DOHH2 (cell line): ENCODE measurements at regions not wholly inside any gene's neighbourhood (a gene's known extent, or its start where the extent isn't known, plus 50 kb on each side); places are given as distances from the start of the nearest gene placed in this dataset.

Experiments
- H3F3A ChIP-seq: fragments of 200-600 bp; sonication (generic), shearing (Covaris generic); 2 replicates; pipeline ENCODE4 v1.6.0; 2016; ENCODE audit warnings: antibody characterized with exemption, mild to moderate bottlenecking; ENCODE audit not compliant: control insufficient read depth, insufficient read depth
- H3K27ac ChIP-seq: fragments of 200-600 bp; sonication (generic); 2 replicates; pipeline ENCODE4 v1.5.1; 2014; ENCODE audit warnings: low read depth, mild to moderate bottlenecking, low read length, moderate library complexity
- H3K27me3 ChIP-seq: fragments of 200-600 bp; sonication (generic); 2 replicates; pipeline ENCODE4 v1.6.1; 2014; ENCODE audit warnings: mild to moderate bottlenecking, low read length, mixed read lengths; ENCODE audit not compliant: control insufficient read depth
- H3K36me3 ChIP-seq: fragments of 200-600 bp; sonication (generic); 2 replicates; pipeline ENCODE4 v1.6.1; 2014; ENCODE audit warnings: mild to moderate bottlenecking, low read length, moderate library complexity, mixed read lengths; ENCODE audit not compliant: control insufficient read depth
- H3K4me1 ChIP-seq: fragments of 200-600 bp; sonication (generic); 2 replicates; pipeline ENCODE4 v1.6.1; 2014; ENCODE audit warnings: mild to moderate bottlenecking, low read length, mixed read lengths; ENCODE audit not compliant: control insufficient read depth
- H3K4me2 ChIP-seq: fragments of 200-600 bp; sonication (generic); 2 replicates; pipeline ENCODE4 v1.6.0; 2014; ENCODE audit warnings: mild to moderate bottlenecking, low read length, moderate library complexity
- H3K4me3 ChIP-seq: fragments of 200-600 bp; sonication (generic); 2 replicates; pipeline ENCODE4 v1.5.1; 2014; ENCODE audit warnings: mild to moderate bottlenecking, low read length, mixed read lengths
- H3K79me2 ChIP-seq: fragments of 200-600 bp; sonication (generic); 2 replicates; pipeline ENCODE4 v1.6.1; 2014; ENCODE audit warnings: mild to moderate bottlenecking, low read length, mixed read lengths; ENCODE audit not compliant: control insufficient read depth
- H3K9me2 ChIP-seq: fragments of 200-600 bp; sonication (generic); replicated peaks from 2 replicates; pipeline ENCODE4 v1.6.1; 2014; ENCODE audit warnings: mild to moderate bottlenecking, low read length, mixed read lengths; ENCODE audit not compliant: control insufficient read depth
- H3K9me3 ChIP-seq: fragments of 200-600 bp; sonication (generic); 2 replicates; pipeline ENCODE4 v1.6.1; 2014; ENCODE audit warnings: antibody characterized with exemption, low read length, mixed read lengths; ENCODE audit not compliant: control insufficient read depth, insufficient read depth
- H4K20me1 ChIP-seq: fragments of 200-600 bp; sonication (generic); 2 replicates; pipeline ENCODE4 v1.6.0; 2014; ENCODE audit warnings: low read depth, mild to moderate bottlenecking, antibody characterized with exemption, low read length, moderate library complexity; ENCODE audit not compliant: control insufficient read depth, insufficient read depth
- CTCF ChIP-seq: fragments of 200-600 bp; sonication (generic); IDR thresholded peaks from one replicate; pipeline ENCODE4 v1.5.1; 2014; ENCODE audit warnings: antibody characterized with exemption, mild to moderate bottlenecking, low read depth, low read length; ENCODE audit not compliant: poor library complexity, severe bottlenecking
- EZH2phosphoT487 ChIP-seq: fragments of 200-600 bp; sonication (generic); IDR thresholded peaks from 2 replicates; pipeline ENCODE4 v1.6.1; 2017; ENCODE audit warnings: borderline replicate concordance, mild to moderate bottlenecking, antibody characterized with exemption, low read length, moderate library complexity, mixed read lengths

GRCh38 chr13:107574517-107575210 is 640.7 kb downstream of the LIG4 start:
- Histone ChIP-seq H3K36me3 (no peaks in the 10 kb centered on the region), H3K27ac (no peak overlapping the region), H3F3A (no peaks in the 10 kb centered on the region), H3K4me2 (no peak overlapping the region), H3K9me2 (no peaks in the 10 kb centered on the region), H3K27me3 (no peaks in the 10 kb centered on the region), H4K20me1 (no peaks in the 10 kb centered on the region), H3K4me3 (no peak overlapping the region), H3K79me2 (no peaks in the 10 kb centered on the region), H3K4me1 (no peaks in the 10 kb centered on the region), H3K9me3 (no peaks in the 10 kb centered on the region)
- TF ChIP-seq EZH2phosphoT487 (no peak), CTCF (no peak)

GRCh38 chr13:107573184-107573583 is 642.2 kb downstream of the LIG4 start:
- H3K36me3 ChIP-seq, result no peaks in the 10 kb centered on the region
- H3K79me2 ChIP-seq, result no peaks in the 10 kb centered on the region
- no peak overlapping the region for H3K4me3 ChIP-seq
- H3K9me2 ChIP-seq, result no peaks in the 10 kb centered on the region
- H4K20me1 ChIP-seq, result no peaks in the 10 kb centered on the region
- H3K9me3 ChIP-seq, result no peaks in the 10 kb centered on the region
- no peak overlapping the region for H3K27ac ChIP-seq
- no peaks in the 10 kb centered on the region for H3K4me1 ChIP-seq
- no peaks in the 10 kb centered on the region for H3K27me3 ChIP-seq
- no peaks in the 10 kb centered on the region for H3F3A ChIP-seq
- H3K4me2 ChIP-seq, result no peak overlapping the region
- no peak for TF ChIP-seq EZH2phosphoT487
- no peak for TF ChIP-seq CTCF

GRCh38 chr13:107572156-107572555 is 643.2 kb downstream of the LIG4 start:
- TF ChIP-seq CTCF, result no peak
- no peak for TF ChIP-seq EZH2phosphoT487
- no peak overlapping the region for H3K27ac ChIP-seq

More at GRCh38 chr13:107572156-107572555, 643.2 kb downstream of the LIG4 start:
- Histone ChIP-seq H3K36me3 (no peaks in the 10 kb centered on the region), H3K4me1 (no peaks in the 10 kb centered on the region), H3K27me3 (no peaks in the 10 kb centered on the region), H3K79me2 (no peaks in the 10 kb centered on the region), H3K9me2 (no peaks in the 10 kb centered on the region), H3K4me2 (no peak overlapping the region), H3F3A (no peaks in the 10 kb centered on the region), H4K20me1 (no peaks in the 10 kb centered on the region), H3K9me3 (no peaks in the 10 kb centered on the region), H3K4me3 (no peak overlapping the region)
